ENCODE measurements at regions not wholly inside any gene's neighbourhood (a gene's known extent, or its start where the extent isn't known, plus 50 kb on each side); places are given as distances from the start of the nearest gene placed in this dataset.
"Not testable (repeated sequence)": the region's sequence is repeated elsewhere in the genome, so short reads cannot be mapped to it uniquely, and the experiment has no call there.

DNA sequence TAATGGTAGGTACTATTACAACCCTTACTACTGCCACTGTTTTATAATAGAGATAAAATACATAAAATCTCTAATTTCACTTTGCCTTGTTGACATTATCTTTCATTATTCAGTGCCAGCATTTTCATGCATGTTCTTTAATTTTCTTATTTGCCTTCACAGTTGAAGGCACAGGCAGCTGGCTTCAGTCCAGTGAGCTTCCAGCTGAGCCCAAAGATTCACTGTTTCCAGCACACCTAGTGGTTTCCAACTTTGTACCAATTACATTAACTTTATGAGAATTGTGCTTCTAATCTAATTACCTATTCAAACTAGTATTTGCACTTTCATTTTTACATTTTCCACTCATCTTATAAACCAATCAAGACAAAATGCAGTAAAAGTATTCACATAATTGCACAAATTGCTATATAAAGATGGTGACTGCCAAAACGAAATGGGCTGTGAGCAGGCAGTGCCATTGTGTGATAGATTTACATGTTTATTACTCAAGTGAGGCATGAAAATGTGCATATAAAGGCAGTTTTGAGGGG is 228.3 kb downstream of the MFSD1 start:
- intact Hi-C loops (cut with DNase I): no loop called here
- no peak for DNase-seq (ENCODE audit: low spot score)
- ATAC-seq: no peak

DNA sequence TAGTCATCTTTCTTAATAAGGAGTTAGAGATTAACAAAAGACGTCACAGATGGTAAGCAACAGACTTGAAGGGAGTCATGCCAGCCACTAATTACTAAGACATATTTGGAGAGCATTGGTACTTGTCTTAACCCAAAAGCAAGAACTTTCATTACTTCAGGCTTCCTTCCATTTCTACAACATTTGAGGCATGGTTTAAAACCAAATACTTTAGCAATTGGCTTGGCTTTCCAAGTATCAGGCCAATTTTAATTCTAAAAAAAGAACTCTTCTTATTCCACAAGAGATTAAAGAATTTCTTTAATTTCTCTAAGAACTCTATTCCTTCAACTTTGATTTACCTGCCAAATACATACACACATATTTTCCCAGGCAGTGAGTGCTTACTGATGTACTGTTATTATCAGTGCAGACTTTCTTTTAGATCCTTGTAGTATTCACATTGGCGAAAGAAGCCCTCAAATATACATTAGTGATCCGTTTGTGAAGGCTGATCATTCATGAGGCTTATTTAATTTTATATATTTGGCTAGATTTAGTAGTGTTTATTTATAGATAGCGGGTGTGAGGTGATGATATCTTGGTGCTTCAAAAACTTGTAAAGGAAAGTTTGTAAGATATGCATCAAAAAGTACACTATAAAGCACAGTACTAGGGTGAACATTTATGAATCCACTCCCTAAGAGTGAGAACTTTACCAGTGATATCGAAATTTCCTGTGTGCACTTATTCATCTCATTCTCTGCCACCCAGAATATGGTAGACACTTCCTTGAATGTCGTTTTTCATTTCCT is 229.2 kb downstream of the MFSD1 start:
- no peak for DNase-seq (ENCODE audit: low spot score)
- no peak for ATAC-seq
- intact Hi-C loops (cut with DNase I): no loop called here

DNA sequence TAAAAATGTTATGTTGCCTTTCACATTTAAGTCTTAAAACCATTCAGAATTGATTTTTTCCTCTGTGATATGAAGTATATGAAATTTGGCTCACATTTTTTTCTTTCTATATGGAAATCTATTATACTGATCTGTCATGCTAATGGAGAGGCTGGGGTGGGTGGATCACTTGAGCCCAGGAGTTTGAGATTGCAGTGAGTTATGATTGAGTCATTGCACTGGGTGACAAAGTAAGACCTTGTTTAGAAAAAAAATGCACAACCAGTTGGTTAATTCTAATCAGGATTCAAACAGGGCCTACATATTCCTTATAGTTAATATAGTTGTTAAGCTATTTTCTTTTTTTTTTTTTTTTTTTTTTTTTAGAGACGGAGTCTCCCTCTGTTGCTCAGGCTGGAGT is 230.5 kb downstream of the MFSD1 start:
- ATAC-seq (no peak), DNase-seq (ENCODE audit: low spot score) (no peak)
- intact Hi-C loops (cut with DNase I): no loop called here

DNA sequence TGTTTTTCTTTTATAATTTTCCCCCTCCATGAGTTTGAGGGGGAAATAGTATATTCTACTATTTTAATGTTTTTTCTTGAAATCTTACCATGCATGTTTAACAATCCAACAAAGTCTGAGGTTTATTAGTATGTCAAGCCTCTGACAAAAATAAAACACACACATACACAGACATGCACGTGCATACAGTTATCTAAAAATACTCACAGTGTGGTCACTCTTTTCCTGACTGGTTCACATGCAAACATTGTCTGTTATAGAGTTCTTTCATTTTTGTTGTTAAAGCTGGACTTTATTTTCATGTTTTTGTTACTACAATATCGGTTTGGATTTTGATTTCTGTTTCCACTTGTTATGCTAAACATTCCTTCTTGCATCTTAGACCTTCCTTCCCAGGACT is 236.6 kb downstream of the MFSD1 start:
- no peak for ATAC-seq
- DNase-seq (ENCODE audit: low spot score): no peak
- intact Hi-C loops (cut with DNase I): no loop called here

DNA sequence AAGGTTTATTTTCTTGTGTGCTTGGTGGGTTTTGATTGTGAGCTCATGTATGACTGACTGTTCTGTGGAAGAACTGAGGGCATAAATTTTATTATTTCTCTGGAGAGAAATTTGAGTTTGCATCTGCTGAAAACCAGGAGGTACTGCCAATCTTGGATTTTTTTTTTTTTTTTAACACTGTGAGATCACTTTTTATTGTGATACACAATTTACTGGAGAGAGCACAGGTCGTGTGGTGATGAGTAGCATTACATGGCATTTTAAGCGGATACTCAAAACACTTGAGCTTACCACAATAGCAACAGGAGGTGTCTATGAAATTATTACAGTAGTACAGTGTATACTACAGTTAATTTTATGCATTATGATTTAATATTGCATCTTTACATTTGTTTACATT is 237.4 kb downstream of the MFSD1 start:
- intact Hi-C loops (cut with DNase I): no loop called here
- DNase-seq (ENCODE audit: low spot score) (no peak), ATAC-seq (no peak)

DNA sequence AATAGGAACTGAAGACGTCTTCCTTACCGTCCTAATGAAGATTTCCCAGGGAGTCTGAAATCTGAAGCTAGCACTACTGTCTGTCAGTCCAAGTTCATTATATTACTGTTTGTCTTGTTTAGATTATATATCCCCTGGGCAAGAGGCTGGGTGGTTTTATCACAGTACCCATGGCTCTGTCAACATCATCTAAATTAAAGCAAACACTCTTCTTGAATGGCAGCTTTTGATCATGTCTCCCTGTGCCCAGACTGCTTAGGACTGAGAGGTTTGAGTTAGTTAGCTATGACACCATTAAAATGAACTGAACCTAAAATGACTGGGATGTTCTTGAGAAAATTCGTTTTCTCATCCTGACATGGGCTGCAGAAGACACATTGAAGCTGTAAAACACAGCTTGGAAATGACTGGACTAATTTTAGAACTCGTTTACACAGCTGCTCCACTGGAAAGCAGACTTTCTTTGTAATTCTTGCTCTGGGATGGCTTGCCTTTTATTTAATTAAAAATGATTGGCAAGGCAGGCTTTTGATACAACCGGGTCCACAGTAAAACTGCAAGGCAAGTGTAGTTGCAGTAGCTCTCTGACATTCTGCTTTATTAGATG is 243.5 kb downstream of the MFSD1 start:
- DNase-seq (ENCODE audit: low spot score) (no peak), ATAC-seq (no peak)
- intact Hi-C loops (cut with DNase I): no loop called here

DNA sequence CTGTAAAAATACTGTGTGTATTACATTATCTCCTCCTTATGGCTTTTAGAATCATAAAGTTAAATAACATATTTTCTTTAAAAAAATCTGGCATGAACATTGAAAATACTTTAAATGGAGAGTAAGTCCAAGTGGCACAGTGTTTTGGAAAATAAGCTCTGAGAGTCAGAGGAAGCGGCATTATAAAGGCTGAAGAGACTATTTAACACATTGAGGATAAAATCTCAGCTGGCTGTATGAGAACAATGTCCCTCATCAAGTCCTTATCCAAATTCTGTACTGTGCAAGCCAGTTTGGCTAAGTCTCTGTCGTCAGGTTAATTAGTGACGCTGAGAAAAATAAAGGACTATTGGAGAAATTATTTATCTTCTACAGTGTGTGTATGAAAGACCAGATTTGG is 245.5 kb downstream of the MFSD1 start:
- ATAC-seq (no peak), DNase-seq (ENCODE audit: low spot score) (no peak)
- intact Hi-C loops (cut with DNase I): no loop called here

DNA sequence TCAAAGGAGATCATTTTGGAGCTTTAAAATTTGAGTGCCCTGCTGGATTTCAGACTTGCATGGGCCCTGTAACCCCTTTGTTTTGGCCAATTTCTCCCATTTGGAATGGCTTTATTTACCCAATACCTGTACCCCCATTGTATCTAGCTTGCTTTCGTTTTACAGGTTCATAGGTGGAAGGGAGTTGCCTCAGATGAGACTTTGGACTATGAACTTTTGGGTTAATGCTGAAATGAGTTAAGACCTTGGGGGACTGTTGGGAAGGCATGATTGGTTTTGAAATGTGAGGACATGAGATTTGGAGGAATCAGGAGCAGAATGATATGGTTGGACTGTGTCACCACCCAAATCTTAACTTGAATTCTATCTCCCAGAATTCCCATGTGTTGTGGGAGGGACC is 250.6 kb downstream of the MFSD1 start:
- DNase-seq (ENCODE audit: low spot score); ATAC-seq; intact Hi-C loops (cut with DNase I): not testable (repeated sequence)

DNA sequence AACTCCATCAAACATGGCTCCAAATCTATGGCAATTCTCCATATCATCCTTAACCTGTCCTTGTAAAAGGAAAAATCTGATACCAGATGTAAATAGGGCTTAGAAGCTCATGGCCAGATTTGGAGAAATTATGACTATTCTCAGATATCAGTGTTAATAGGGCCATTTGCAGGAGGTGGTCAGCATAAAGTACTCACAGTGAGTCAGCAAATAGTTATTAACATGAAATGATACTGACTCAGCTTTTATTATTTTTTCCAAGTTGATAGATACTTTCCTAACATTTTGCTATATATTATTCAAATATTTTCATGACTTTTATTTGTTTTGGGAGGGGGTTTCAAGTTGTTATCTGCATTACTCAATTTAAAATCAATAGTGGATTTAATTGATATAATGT is 255.8 kb downstream of the MFSD1 start:
- intact Hi-C loops (cut with DNase I): no loop called here
- ATAC-seq: no peak
- no peak for DNase-seq (ENCODE audit: low spot score)

DNA sequence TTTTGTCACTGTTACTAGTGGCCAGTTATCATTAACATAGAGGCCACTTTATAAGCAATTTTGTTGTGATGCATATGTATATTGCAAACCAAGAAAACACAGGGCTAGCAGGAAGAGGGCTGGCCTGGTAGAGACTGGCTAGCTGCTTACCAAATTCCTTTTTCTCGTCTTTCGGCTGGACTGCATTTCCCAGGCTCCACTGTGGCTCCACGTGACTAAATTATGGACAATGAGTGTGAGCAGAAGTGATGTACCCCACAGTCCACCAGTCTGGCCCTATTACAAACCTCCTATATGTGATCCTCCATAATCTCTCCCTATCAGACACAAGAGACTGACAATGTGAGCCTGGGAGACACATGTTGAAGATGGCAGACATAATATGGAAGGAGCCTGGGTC is 257.0 kb downstream of the MFSD1 start:
- no peak for ATAC-seq
- intact Hi-C loops (cut with DNase I): no loop called here
- no peak for DNase-seq (ENCODE audit: low spot score)

DNA sequence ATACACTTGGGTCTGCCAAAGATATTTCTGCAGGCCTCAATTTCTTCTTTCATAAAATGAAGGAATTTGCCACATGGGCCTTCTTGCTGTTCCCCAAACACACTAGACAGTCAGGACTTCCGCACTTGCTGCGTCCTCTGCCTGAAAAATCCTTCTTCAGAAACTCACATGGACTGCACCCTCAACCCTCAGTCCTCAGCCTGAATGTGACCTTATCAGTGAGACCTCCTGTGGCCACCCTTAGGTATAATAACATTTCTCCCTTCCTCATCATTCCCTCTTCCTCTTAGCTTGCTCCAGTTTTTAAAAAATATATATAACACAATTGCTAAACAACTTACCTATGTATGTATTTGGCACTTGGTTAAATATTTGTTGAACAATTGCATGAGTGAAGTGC is 257.5 kb downstream of the MFSD1 start:
- DNase-seq (ENCODE audit: low spot score) (no peak), ATAC-seq (no peak)
- intact Hi-C loops (cut with DNase I): no loop called here

DNA sequence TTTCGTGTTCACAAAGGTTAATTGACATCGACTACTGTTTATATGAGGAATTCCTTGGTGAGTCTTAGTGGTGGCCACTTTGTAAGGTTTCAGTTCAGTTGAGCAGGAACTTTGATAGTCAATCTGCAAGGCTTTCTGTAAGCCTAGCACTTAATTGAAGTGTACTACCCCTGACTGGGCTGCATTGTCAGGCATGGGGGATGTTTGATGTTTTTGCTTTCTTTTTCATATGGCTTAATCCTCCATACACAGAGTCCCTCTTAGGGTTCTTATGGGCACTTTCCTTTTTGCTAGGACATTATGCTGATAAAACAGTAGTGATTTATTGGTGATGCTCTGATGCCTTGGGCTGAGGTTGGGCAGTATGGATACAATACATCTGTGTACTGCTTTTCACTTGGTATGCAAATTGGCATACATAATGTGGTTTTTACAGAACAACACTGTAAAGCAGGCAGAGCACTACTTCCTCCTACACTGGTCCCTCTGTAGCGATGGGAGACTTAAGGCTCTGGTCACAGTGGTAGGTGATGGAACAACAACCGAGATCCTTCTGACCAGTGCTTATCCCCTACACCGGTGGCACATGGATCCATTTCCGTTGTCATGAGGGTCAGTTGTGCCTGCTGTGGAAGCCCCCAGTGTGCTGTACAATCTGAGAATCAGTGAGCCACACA is 261.0 kb downstream of the MFSD1 start:
- no peak for ATAC-seq
- no peak for DNase-seq (ENCODE audit: low spot score)
- intact Hi-C loops (cut with DNase I): no loop called here

DNA sequence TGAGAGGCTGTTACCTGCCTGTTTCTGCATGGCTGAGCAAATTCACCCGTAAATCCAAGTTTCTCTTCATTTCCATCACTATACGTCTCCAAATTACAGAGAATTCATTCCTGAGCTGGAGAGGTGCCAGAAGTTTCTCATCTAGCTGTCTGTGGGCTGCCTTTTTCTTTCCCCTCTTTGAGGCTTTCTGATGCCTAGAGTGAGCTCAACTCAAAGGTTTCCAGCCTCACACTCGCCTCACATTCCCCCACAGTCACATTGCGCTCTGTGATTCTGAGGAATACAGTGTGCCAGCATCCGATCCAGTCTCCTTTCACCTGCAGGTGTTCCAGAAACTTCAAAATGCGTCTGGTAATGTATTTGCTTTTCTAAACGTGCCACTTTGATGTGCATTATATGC is 267.2 kb downstream of the MFSD1 start, which contains the start of gene IQCJ:
IQCJ (plus strand) TSS at position 229 of the 400 bp plus-strand sequence.
- intact Hi-C loops (cut with DNase I): no loop called here
- no peak for ATAC-seq
- no peak for DNase-seq (ENCODE audit: low spot score)

DNA sequence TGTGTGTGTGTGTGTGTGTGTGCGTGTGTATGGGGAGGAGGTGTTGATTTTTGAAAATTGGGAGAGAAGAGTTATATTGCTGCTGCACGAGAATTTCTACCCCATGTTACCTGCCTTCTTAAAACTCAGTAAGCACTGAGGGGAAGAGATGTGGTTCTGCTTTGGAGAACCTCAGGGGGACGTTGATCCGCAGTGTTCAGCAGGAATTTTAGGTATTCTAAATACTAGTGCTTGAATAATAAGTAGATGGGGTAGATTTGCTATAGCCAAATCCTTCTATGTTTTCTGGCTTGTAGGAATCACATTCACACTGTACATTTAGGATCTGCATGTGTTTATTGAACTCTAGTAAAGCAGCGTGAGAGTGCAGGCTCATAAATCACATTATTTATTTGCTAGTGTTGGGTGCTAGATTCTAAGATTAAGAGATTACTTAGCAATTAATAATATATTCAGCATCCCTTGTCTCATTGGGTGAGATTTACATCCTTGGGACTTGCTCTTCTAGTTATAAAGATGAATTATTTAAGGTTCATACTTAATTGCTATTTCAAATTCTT is 268.1 kb downstream of the MFSD1 start:
- intact Hi-C loops (cut with DNase I): no loop called here
- DNase-seq (ENCODE audit: low spot score): no peak
- ATAC-seq: no peak

DNA sequence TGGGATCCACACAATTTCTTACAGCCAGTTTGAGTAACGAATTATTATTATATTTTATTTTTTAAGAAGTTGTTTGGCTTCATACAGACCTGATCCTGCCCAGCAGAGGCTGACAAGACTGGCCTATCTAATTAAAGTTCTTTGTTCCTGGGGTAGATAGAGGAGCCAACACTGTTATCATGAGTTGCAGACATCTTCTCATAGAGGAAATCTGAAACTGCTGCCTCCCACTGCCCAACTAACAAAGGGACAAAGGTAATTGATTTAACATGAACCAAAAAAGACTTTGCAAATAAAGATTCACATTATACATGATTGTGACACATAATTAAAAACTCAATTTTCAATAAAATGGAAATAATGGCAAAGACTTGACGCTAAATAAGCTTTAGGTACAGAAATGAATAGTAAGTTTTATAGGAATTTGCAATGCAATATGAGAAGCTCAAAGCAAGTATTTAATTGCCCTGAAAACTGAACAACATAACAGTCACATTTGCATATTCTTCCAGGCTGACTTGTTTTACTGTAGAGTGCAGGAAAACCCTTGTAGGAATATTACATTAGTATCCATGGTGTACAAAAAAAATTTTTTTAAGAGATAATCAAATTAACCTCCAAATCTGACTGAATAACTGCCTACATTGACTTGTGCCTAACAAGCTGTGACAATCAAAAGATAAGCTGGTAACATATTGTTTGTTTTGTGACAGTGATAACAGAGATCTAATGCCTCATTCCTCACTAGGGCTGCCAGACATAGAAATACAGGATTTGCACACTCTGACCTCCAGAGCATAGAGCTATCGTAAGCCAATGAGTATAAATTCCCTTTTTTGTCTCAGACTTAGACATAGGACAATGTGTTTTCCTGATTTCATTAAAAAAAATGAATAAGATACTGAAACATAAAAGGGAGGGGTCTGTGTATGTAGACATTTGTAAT is 273.2 kb downstream of the MFSD1 start:
- DNase-seq (ENCODE audit: low spot score): no peak
- intact Hi-C loops (cut with DNase I): no loop called here
- no peak for ATAC-seq

DNA sequence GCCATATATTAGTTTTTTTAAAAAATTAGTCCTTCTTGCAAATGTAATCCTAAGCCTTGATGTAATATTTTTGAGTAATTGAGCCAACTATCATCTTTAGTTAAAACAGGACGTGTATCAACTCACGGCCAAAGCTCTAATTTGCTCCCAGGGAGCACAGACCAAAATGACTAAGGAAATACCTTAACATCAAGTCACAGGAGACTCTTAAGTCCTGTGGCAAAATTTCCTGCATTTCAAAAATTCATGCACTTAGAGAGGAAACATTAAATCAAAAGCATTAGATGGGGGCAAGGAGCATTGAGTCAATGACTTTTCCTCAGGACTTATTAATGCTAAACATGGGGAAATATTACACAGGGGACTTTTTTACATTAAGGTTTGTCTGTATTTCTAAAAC is 276.0 kb downstream of the MFSD1 start:
- intact Hi-C loops (cut with DNase I): no loop called here
- DNase-seq (ENCODE audit: low spot score): no peak
- no peak for ATAC-seq

DNA sequence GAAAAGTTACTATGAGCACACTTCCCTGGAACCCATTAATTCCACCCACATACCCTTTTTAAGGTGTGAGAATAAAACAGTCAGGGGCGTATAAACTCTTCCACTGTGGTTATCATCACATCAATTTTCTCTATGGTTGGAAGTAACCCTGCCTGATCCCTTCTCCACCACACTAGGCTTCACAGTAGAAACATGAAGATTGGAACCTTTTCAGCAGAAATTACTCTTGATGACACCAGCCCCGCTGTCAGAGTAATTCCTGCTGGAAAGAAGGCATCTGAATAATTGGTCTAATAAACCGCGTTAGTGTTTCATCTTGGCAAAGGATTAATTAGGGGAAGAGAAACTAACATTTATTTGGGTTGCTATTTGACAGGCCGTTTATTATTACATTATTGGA is 278.4 kb downstream of the MFSD1 start:
- intact Hi-C loops (cut with DNase I): no loop called here
- DNase-seq (ENCODE audit: low spot score) (no peak), ATAC-seq (no peak)

DNA sequence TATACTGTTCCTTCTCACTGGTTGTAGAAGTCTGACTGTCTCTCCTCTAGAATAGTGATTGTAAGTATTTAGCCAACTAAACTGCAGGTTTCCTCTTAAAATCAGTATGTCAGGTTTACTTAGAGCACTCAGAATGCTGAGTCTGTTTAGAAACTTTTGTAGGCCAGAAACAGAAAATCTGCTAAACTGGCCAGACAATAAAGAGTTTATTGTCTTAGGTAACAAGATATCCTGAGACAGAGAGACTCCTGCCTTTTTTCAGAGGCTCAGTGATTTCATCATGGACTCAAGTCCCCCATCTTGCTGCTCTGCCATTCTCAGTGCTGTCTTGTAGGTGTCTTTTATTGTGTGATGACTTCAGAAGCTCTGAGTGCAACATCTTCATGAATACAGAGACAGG is 279.0 kb downstream of the MFSD1 start:
- DNase-seq (ENCODE audit: low spot score): no peak
- no peak for ATAC-seq
- intact Hi-C loops (cut with DNase I): no loop called here

DNA sequence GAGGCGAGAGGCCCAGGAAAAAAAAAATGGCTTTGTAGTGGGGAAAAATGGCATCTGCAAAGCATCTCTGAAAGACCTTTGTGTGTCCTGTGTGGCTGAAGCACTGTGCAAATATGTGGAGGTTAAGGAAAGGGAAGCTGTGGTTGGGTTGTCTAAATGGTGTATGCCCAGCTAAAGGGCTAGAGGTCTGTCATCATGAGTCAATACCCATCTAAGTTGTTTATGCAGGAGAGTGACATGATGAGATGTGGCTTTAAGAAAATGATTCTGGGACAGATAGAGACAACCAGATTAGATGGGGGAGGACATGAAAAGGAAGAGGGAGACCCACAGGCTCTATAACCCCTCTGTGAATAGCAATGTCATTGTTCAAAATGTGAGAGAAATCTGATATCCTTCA is 280.7 kb downstream of the MFSD1 start:
- DNase-seq (ENCODE audit: low spot score): no peak
- ATAC-seq: no peak
- intact Hi-C loops (cut with DNase I): no loop called here

Measured in sciatic nerve (tissue), 2 donors.